T-helper 2 cell treated with Interferon-gamma antibody and Interleukin-4, amounts not matched to agents 5 μg/mL and 100 μg/mL, for 36 hours (primary cell): ENCODE measurements at regions not wholly inside any gene's neighbourhood (a gene's known extent, or its start where the extent isn't known, plus 50 kb on each side); places are given as distances from the start of the nearest gene placed in this dataset.
"Not testable (repeated sequence)": the region's sequence is repeated elsewhere in the genome, so short reads cannot be mapped to it uniquely, and the experiment has no call there.

Source experiments
- DNase-seq: peaks from one replicate; pipeline ENCODE4 v3.0.0; 2021; ENCODE audit warnings: low spot score
- H3K27ac Mint-ChIP-seq: one replicate; pipeline ENCODE4 v1.8.0; 2021; ENCODE audit warnings: mild to moderate bottlenecking, mixed read lengths
- H3K27me3 Mint-ChIP-seq: one replicate; pipeline ENCODE4 v1.8.0; 2021; ENCODE audit warnings: low read depth, mixed read lengths
- H3K36me3 Mint-ChIP-seq: one replicate; pipeline ENCODE4 v1.8.0; 2021; ENCODE audit warnings: low read depth, mixed read lengths
- H3K4me1 Mint-ChIP-seq: one replicate; pipeline ENCODE4 v1.8.0; 2021; ENCODE audit warnings: low read depth, mixed read lengths
- H3K4me3 Mint-ChIP-seq: one replicate; pipeline ENCODE4 v1.8.0; 2022; ENCODE audit warnings: mild to moderate bottlenecking, moderate library complexity, mixed read lengths
- H3K9me3 Mint-ChIP-seq: one replicate; pipeline ENCODE4 v1.8.0; 2021; ENCODE audit warnings: mixed read lengths

GRCh38 chr9:1535599-1535998 is 479.5 kb upstream of the SMARCA2 start:
- Mint-ChIP-seq H3K4me1 (peaks cover 16% of the 10 kb centered on the region), H3K9me3 (no peaks in the 10 kb centered on the region), H3K36me3 (no peaks in the 10 kb centered on the region), H3K27me3 (no peaks in the 10 kb centered on the region), H3K27ac (no peak overlapping the region), H3K4me3 (no peak overlapping the region)
- DNase-seq, result no peak

- Mint-ChIP-seq H3K27me3 (no peaks in the 10 kb centered on the region), H3K36me3 (no peaks in the 10 kb centered on the region), H3K27ac (no peak overlapping the region), H3K4me3 (no peak overlapping the region), H3K9me3 (no peaks in the 10 kb centered on the region), H3K4me1 (peaks cover 16% of the 10 kb centered on the region)
- no peak for DNase-seq
These were observed 478.5 kb upstream of the SMARCA2 start for GRCh38 chr9:1536522-1537170.

GRCh38 chr9:1538301-1538700 is 476.8 kb upstream of the SMARCA2 start:
- no peak overlapping the region for H3K27ac Mint-ChIP-seq
- H3K36me3 Mint-ChIP-seq, result no peaks in the 10 kb centered on the region
- H3K4me3 Mint-ChIP-seq, result no peak overlapping the region
- H3K4me1 Mint-ChIP-seq, result peaks cover 16% of the 10 kb centered on the region
- DNase-seq, result no peak
- H3K27me3 Mint-ChIP-seq, result no peaks in the 10 kb centered on the region
- H3K9me3 Mint-ChIP-seq, result no peaks in the 10 kb centered on the region

GRCh38 chr9:1539216-1539615 is 475.9 kb upstream of the SMARCA2 start:
- no peak for DNase-seq
- Mint-ChIP-seq H3K4me1 (peaks cover 16% of the 10 kb centered on the region), H3K36me3 (no peaks in the 10 kb centered on the region), H3K9me3 (no peaks in the 10 kb centered on the region), H3K27ac (no peak overlapping the region), H3K27me3 (no peaks in the 10 kb centered on the region), H3K4me3 (no peak overlapping the region)

- Mint-ChIP-seq H3K9me3 (no peaks in the 10 kb centered on the region), H3K36me3 (no peaks in the 10 kb centered on the region), H3K4me3 (no peak overlapping the region), H3K27ac (no peak overlapping the region), H3K27me3 (no peaks in the 10 kb centered on the region), H3K4me1 (no peaks in the 10 kb centered on the region)
- DNase-seq, result no peak
These were observed 464.5 kb upstream of the SMARCA2 start for GRCh38 chr9:1550636-1551035.

GRCh38 chr9:1554081-1555035 is 460.8 kb upstream of the SMARCA2 start:
- Mint-ChIP-seq H3K27me3 (no peaks in the 10 kb centered on the region), H3K4me1 (no peaks in the 10 kb centered on the region), H3K36me3 (no peaks in the 10 kb centered on the region), H3K9me3 (no peaks in the 10 kb centered on the region), H3K27ac (no peak overlapping the region), H3K4me3 (no peak overlapping the region)
- no peak for DNase-seq

GRCh38 chr9:1558666-1559065 is 456.5 kb upstream of the SMARCA2 start:
- not testable (repeated sequence) for H3K36me3 Mint-ChIP-seq, H3K27ac Mint-ChIP-seq, H3K4me3 Mint-ChIP-seq, H3K4me1 Mint-ChIP-seq, H3K9me3 Mint-ChIP-seq, H3K27me3 Mint-ChIP-seq, DNase-seq

GRCh38 chr9:1575939-1576338 is 439.2 kb upstream of the SMARCA2 start:
- Mint-ChIP-seq H3K36me3 (no peaks in the 10 kb centered on the region), H3K27me3 (no peaks in the 10 kb centered on the region), H3K4me1 (no peaks in the 10 kb centered on the region), H3K4me3 (no peak overlapping the region), H3K27ac (no peak overlapping the region), H3K9me3 (peaks cover 5% of the 10 kb centered on the region)
- DNase-seq, result no peak

- no peaks in the 10 kb centered on the region for H3K27me3 Mint-ChIP-seq
- DNase-seq, result no peak
These were observed 434.9 kb upstream of the SMARCA2 start for GRCh38 chr9:1580215-1580614.

GRCh38 chr9:1581926-1582325 is 433.2 kb upstream of the SMARCA2 start:
- Mint-ChIP-seq H3K36me3 (no peaks in the 10 kb centered on the region), H3K27ac (no peak overlapping the region), H3K9me3 (peaks cover 5% of the 10 kb centered on the region), H3K27me3 (no peaks in the 10 kb centered on the region), H3K4me1 (no peaks in the 10 kb centered on the region), H3K4me3 (no peak overlapping the region)
- no peak for DNase-seq

More at GRCh38 chr9:1580215-1580614, 434.9 kb upstream of the SMARCA2 start:
- Mint-ChIP-seq H3K4me1 (no peaks in the 10 kb centered on the region), H3K9me3 (peaks cover 5% of the 10 kb centered on the region), H3K4me3 (no peak overlapping the region), H3K27ac (no peak overlapping the region), H3K36me3 (no peaks in the 10 kb centered on the region)

GRCh38 chr9:1591310-1591709 is 423.8 kb upstream of the SMARCA2 start:
- DNase-seq, result no peak
- H3K9me3 Mint-ChIP-seq, result no peaks in the 10 kb centered on the region
- no peaks in the 10 kb centered on the region for H3K27me3 Mint-ChIP-seq
- no peak overlapping the region for H3K27ac Mint-ChIP-seq
- H3K4me3 Mint-ChIP-seq, result no peak overlapping the region
- H3K36me3 Mint-ChIP-seq, result no peaks in the 10 kb centered on the region
- H3K4me1 Mint-ChIP-seq, result no peaks in the 10 kb centered on the region

GRCh38 chr9:1598270-1598669 is 416.9 kb upstream of the SMARCA2 start:
- Mint-ChIP-seq H3K27ac (no peak overlapping the region), H3K27me3 (no peaks in the 10 kb centered on the region), H3K9me3 (no peaks in the 10 kb centered on the region), H3K4me1 (no peaks in the 10 kb centered on the region), H3K4me3 (no peak overlapping the region), H3K36me3 (no peaks in the 10 kb centered on the region)
- no peak for DNase-seq

- H3K4me3 Mint-ChIP-seq, result no peak overlapping the region
- H3K36me3 Mint-ChIP-seq, result no peaks in the 10 kb centered on the region
- no peaks in the 10 kb centered on the region for H3K4me1 Mint-ChIP-seq
- H3K9me3 Mint-ChIP-seq, result no peaks in the 10 kb centered on the region
- peaks cover 2% of the 10 kb centered on the region for H3K27me3 Mint-ChIP-seq
- no peak overlapping the region for H3K27ac Mint-ChIP-seq
- DNase-seq, result no peak
These were observed 415.2 kb upstream of the SMARCA2 start for GRCh38 chr9:1599961-1600360.

GRCh38 chr9:1604942-1605560 is 410.1 kb upstream of the SMARCA2 start:
- Mint-ChIP-seq H3K4me3 (no peak overlapping the region), H3K27ac (no peak overlapping the region), H3K9me3 (no peaks in the 10 kb centered on the region), H3K4me1 (no peaks in the 10 kb centered on the region), H3K36me3 (no peaks in the 10 kb centered on the region), H3K27me3 (peaks cover 2% of the 10 kb centered on the region)
- no peak for DNase-seq
